OCI-LY1 (cell line): ENCODE measurements at regions not wholly inside any gene's neighbourhood (a gene's known extent, or its start where the extent isn't known, plus 50 kb on each side); places are given as distances from the start of the nearest gene placed in this dataset.

Experiments used
- CTCF ChIP-seq: fragments of 200-600 bp; sonication (generic), shearing (Covaris generic); IDR thresholded peaks from 2 replicates; pipeline ENCODE4 v1.5.1; 2017; ENCODE audit warnings: mild to moderate bottlenecking, antibody characterized with exemption, low read length, moderate library complexity, mixed read lengths
- EZH2 ChIP-seq: fragments of 200-600 bp; sonication (generic), shearing (Covaris generic); IDR thresholded peaks from 2 replicates; pipeline ENCODE4 v1.8.0; 2017; ENCODE audit warnings: borderline replicate concordance, mixed run types, mild to moderate bottlenecking, antibody characterized with exemption, low read length, moderate library complexity, mixed read lengths

- TF ChIP-seq EZH2 (no peak), CTCF (no peak)
Measured at GRCh38 chr5:111995701-111996100, 238.7 kb upstream of the NREP start.
